B cell (primary cell): ENCODE measurements at regions not wholly inside any gene's neighbourhood (a gene's known extent, or its start where the extent isn't known, plus 50 kb on each side); places are given as distances from the start of the nearest gene placed in this dataset.

Experiments
- ATAC-seq: fragments of 200-7000 bp; cut with Tn5 transposase; one replicate; pipeline ENCODE4 v1.10.0; 2021; ENCODE audit warnings: low read depth, mild to moderate bottlenecking, moderate number of reproducible peaks, moderate library complexity
- CTCF ChIA-PET: fragments of 350-600 bp; sonication (Branson Sonifier 250); formaldehyde crosslinking; loops from one replicate; lab custom pipeline; 2021; ENCODE audit warnings: antibody characterized with exemption, inconsistent platforms; lab: Charles Lee
- POLR2A ChIA-PET: fragments of 350-600 bp; sonication (Branson Sonifier 250); formaldehyde crosslinking; loops from one replicate; lab custom pipeline; 2021; ENCODE audit warnings: antibody characterized with exemption; lab: Charles Lee
- DNase-seq: peaks from one replicate; pipeline ENCODE4 v3.0.0; 2013
- H2AFZ ChIP-seq: 2 replicates; pipeline ENCODE4 v1.6.1; 2012; ENCODE audit warnings: mild to moderate bottlenecking, low read depth, low read length; ENCODE audit not compliant: insufficient read depth, poor library complexity, severe bottlenecking
- H3K27ac ChIP-seq, 2 donors: 1 replicate in 1 of 2; 2 replicates in 1 of 2; pipeline ENCODE4 v1.5.1; 2012 to 2013; ENCODE audit warnings: low read length in 2 of 2, mild to moderate bottlenecking in 2 of 2, moderate library complexity in 1 of 2
- H3K27me3 ChIP-seq, 4 experiments: fragments of 200-600 bp in 1 of 4; sonication (generic) in 1 of 4; replicated peaks in 1 of 4; 1 replicate in 2 of 4; 2 replicates in 2 of 4; pipeline versions ENCODE4 v1.6.1 to v1.7.0; 2013 to 2016; ENCODE audit warnings: low read length in 3 of 4, mild to moderate bottlenecking in 2 of 4, mixed read lengths in 1 of 4, moderate library complexity in 1 of 4; ENCODE audit not compliant: insufficient read depth in 4 of 4, control insufficient read depth in 3 of 4; ENCODE audit errors: control extremely low read depth in 1 of 4
- H3K36me3 ChIP-seq, 2 experiments: replicated peaks in 1 of 2; 1 replicate in 1 of 2; 2 replicates in 1 of 2; pipeline versions ENCODE4 v1.6.1 to v1.7.1; 2013; ENCODE audit warnings: low read length in 1 of 2; ENCODE audit not compliant: insufficient read depth in 2 of 2, control insufficient read depth in 1 of 2; ENCODE audit errors: control extremely low read depth in 1 of 2, extremely low read depth in 1 of 2
- H3K4me1 ChIP-seq, 2 donors: fragments of 200-600 bp in 1 of 2; sonication (generic) in 1 of 2; 1 replicate in 1 of 2; 2 replicates in 1 of 2; pipeline versions ENCODE4 v1.5.1 to v1.6.1; 2013 to 2017; ENCODE audit warnings: low read length in 2 of 2; ENCODE audit not compliant: control insufficient read depth in 2 of 2, insufficient read depth in 2 of 2
- H3K4me2 ChIP-seq: replicated peaks from 2 replicates; pipeline ENCODE3; 2012; ENCODE audit warnings: mild to moderate bottlenecking, low read depth, low read length; ENCODE audit not compliant: poor library complexity, severe bottlenecking
- H3K4me3 ChIP-seq, 5 experiments: fragments of 200-600 bp in 1 of 5; sonication (generic) in 1 of 5; 1 replicate in 3 of 5; 2 replicates in 2 of 5; pipeline versions ENCODE4 v1.5.1 to v1.7.0; 2011 to 2016; ENCODE audit warnings: low read length in 4 of 5, mild to moderate bottlenecking in 4 of 5, low read depth in 2 of 5, control low read depth in 1 of 5, moderate library complexity in 1 of 5; ENCODE audit not compliant: insufficient read depth in 1 of 5; ENCODE audit errors: control extremely low read depth in 1 of 5, extremely low read depth in 1 of 5
- H3K79me2 ChIP-seq: fragments of 200-600 bp; sonication (generic); one replicate; pipeline ENCODE4 v1.6.0; 2016; ENCODE audit warnings: low read length; ENCODE audit not compliant: control insufficient read depth, insufficient read depth
- H3K9ac ChIP-seq: fragments of 200-600 bp; sonication (generic); 2 replicates; pipeline ENCODE4 v1.6.1; 2017; ENCODE audit warnings: mild to moderate bottlenecking, low read length, moderate library complexity
- H3K9me3 ChIP-seq, 3 donors: one replicate each; pipeline versions ENCODE4 v1.6.1 to v1.7.1; 2013; ENCODE audit warnings: low read length in 2 of 3; ENCODE audit not compliant: control insufficient read depth in 2 of 3, insufficient read depth in 1 of 3; ENCODE audit errors: control extremely low read depth in 1 of 3
- H4K20me1 ChIP-seq: 2 replicates; pipeline ENCODE4 v1.6.0; 2012; ENCODE audit warnings: mild to moderate bottlenecking, low read length; ENCODE audit not compliant: insufficient read depth, control insufficient read depth, poor library complexity, severe bottlenecking
- H3K27ac Mint-ChIP-seq: one replicate; pipeline ENCODE4 v1.8.0; 2021; ENCODE audit warnings: mixed read lengths
- H3K27me3 Mint-ChIP-seq: one replicate; pipeline ENCODE4 v1.8.0; 2021; ENCODE audit warnings: mixed read lengths
- H3K4me1 Mint-ChIP-seq: one replicate; pipeline ENCODE4 v1.8.0; 2021; ENCODE audit warnings: mixed read lengths
- H3K4me3 Mint-ChIP-seq: one replicate; pipeline ENCODE4 v1.8.0; 2021; ENCODE audit warnings: mixed read lengths
- H3K9me3 Mint-ChIP-seq: one replicate; pipeline ENCODE4 v1.8.0; 2022; ENCODE audit warnings: mixed read lengths; ENCODE audit not compliant: insufficient read depth
- CTCF ChIP-seq: fragments of 200-600 bp; IDR thresholded peaks from one replicate; pipeline ENCODE4 v1.8.0; 2022; ENCODE audit warnings: antibody characterized with exemption, mild to moderate bottlenecking
- EZH2 ChIP-seq: IDR thresholded peaks from 2 replicates; pipeline ENCODE4 v1.6.1; 2012; ENCODE audit warnings: borderline replicate concordance, low read depth, mild to moderate bottlenecking, moderate library complexity, low read length; ENCODE audit not compliant: insufficient read depth, poor library complexity, severe bottlenecking
- WGBS: methylation state at CpG from one replicate; pipeline ENCODE4 v1.1.5; 2013; ENCODE audit warnings: missing lambda C conversion rate; ENCODE audit not compliant: insufficient coverage; 5-methylcytosine and 5-hydroxymethylcytosine counted together
- intact Hi-C: fragments of 100-400 bp; cut with micrococcal nuclease; formaldehyde crosslinking; loops from one replicate; pipeline ENCODE4 v1.10.0; 2022

GRCh38 chr9:14423815-14424261 lies 109.9 kb upstream of the NFIB start:
- Histone ChIP-seq H4K20me1 (no peaks in the 10 kb centered on the region), H3K9me3 (no peaks in the 10 kb centered on the region), H3K79me2 (no peaks in the 10 kb centered on the region), H3K36me3 (no peaks in the 10 kb centered on the region), H3K4me3 (no peak overlapping the region), H3K9ac (no peak overlapping the region), H3K4me1 (no peaks in the 10 kb centered on the region), H3K27ac (no peak overlapping the region), H3K27me3 (no peaks in the 10 kb centered on the region), H2AFZ (no peak overlapping the region), H3K4me2 (no peak overlapping the region)
- Mint-ChIP-seq H3K9me3 (no peaks in the 10 kb centered on the region), H3K27me3 (peaks cover 8% of the 10 kb centered on the region), H3K4me3 (no peak overlapping the region), H3K27ac (no peak overlapping the region), H3K4me1 (peaks cover 3% of the 10 kb centered on the region)
- no peak for ATAC-seq
- no peak for TF ChIP-seq CTCF
- TF ChIP-seq EZH2 = no peak
- no peak for DNase-seq
- WGBS = no CpG with 5 or more reads among the region's 6 CpGs
- intact Hi-C loops = no loop called here
- POLR2A ChIA-PET = no interaction called here
- CTCF ChIA-PET = no interaction called here

- H4K20me1 ChIP-seq = no peaks in the 10 kb centered on the region
- no peaks in the 10 kb centered on the region for H3K36me3 ChIP-seq
- no peak overlapping the region for H3K4me2 ChIP-seq
- H3K27ac ChIP-seq = no peak overlapping the region
- no peaks in the 10 kb centered on the region for H3K27me3 ChIP-seq
- no peaks in the 10 kb centered on the region for H3K9me3 ChIP-seq
- no peak overlapping the region for H3K4me3 ChIP-seq
- ATAC-seq (no peak), DNase-seq (no peak)
- Mint-ChIP-seq H3K4me1 (no peaks in the 10 kb centered on the region), H3K9me3 (no peaks in the 10 kb centered on the region), H3K27me3 (no peaks in the 10 kb centered on the region), H3K27ac (no peak overlapping the region), H3K4me3 (no peak overlapping the region)
- intact Hi-C loops = no loop called here
- H2AFZ ChIP-seq = no peak overlapping the region
- TF ChIP-seq CTCF (no peak), EZH2 (no peak)
- no peaks in the 10 kb centered on the region for H3K79me2 ChIP-seq
- H3K9ac ChIP-seq = no peak overlapping the region
- ChIA-PET POLR2A (no interaction called here), CTCF (no interaction called here)
- no CpG with 5 or more reads among the region's 1 CpG for WGBS
- no peaks in the 10 kb centered on the region for H3K4me1 ChIP-seq
These were observed 107.3 kb upstream of the NFIB start for GRCh38 chr9:14421291-14421690.
